GM12865 (cell line): ENCODE measurements at regions not wholly inside any gene's neighbourhood (a gene's known extent, or its start where the extent isn't known, plus 50 kb on each side); places are given as distances from the start of the nearest gene placed in this dataset.

Experiments used
- DNase-seq: peaks from one replicate; pipeline ENCODE4 v3.0.0; 2010; ENCODE audit warnings: low read depth
- H3K4me3 ChIP-seq: 2 replicates; pipeline ENCODE4 v1.5.1; 2011; ENCODE audit warnings: mild to moderate bottlenecking, low read depth, low read length, control low read depth
- CTCF ChIP-seq: IDR thresholded peaks from 2 replicates; pipeline ENCODE4 v1.5.1; 2011; ENCODE audit warnings: low read length, control low read depth, low read depth, inconsistent platforms; ENCODE audit not compliant: insufficient read depth; ENCODE audit errors: missing control alignments

- TF ChIP-seq CTCF = no peak
- DNase-seq = no peak
- no peak overlapping the region for H3K4me3 ChIP-seq
Observed at GRCh38 chr3:174532776-174533175, 326.4 kb upstream of the NAALADL2 start.

- no peak overlapping the region for H3K4me3 ChIP-seq
- DNase-seq = no peak
Observed at GRCh38 chr3:174533286-174533685, 325.8 kb upstream of the NAALADL2 start.

GRCh38 chr3:174536319-174536718 lies 322.8 kb upstream of the NAALADL2 start:
- DNase-seq = no peak
- no peak for TF ChIP-seq CTCF
- no peak overlapping the region for H3K4me3 ChIP-seq

More at GRCh38 chr3:174533286-174533685, 325.8 kb upstream of the NAALADL2 start:
- no peak for TF ChIP-seq CTCF

- TF ChIP-seq CTCF = no peak
- no peak for DNase-seq
- H3K4me3 ChIP-seq = no peak overlapping the region
Observed at GRCh38 chr3:174538151-174538550, 321.0 kb upstream of the NAALADL2 start.

GRCh38 chr3:174540116-174540908 lies 318.8 kb upstream of the NAALADL2 start:
- no peak for TF ChIP-seq CTCF
- no peak for DNase-seq
- H3K4me3 ChIP-seq = no peak overlapping the region

GRCh38 chr3:174541708-174542315 lies 317.3 kb upstream of the NAALADL2 start:
- H3K4me3 ChIP-seq = no peak overlapping the region
- no peak for TF ChIP-seq CTCF
- no peak for DNase-seq
